ENCODE measurements at regions not wholly inside any gene's neighbourhood (a gene's known extent, or its start where the extent isn't known, plus 50 kb on each side); places are given as distances from the start of the nearest gene placed in this dataset.

DNA sequence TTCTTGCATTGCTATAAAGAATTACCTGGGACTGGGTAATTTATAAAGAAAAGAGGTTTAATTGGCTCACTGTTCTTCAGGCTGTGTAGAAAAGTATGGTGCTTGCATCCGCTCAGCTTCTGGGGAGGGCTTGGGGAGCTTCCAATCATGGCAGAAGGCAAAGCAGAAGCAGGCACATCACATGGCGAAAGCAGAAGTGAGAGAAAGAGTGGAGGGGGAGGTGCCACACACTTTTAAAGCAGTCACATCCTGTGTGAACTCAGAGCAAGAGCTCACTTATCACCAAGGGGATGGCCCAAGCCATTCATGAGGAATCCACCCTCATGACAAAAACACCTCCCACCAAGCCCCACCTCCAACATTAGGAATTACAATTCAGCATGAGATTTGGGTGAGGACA is 303.5 kb downstream of the OTUD1 start:
- DNase-seq (ENCODE audit: low read depth in 1 of 2, low spot score in 2 of 2) (no peak), FAIRE-seq (no peak)
- Histone ChIP-seq H3K36me3 (ENCODE audit: control insufficient read depth in 2 of 4, insufficient read depth in 4 of 4, low read length in 3 of 4) (no peaks in the 10 kb centered on the region), H2BK15ac (ENCODE audit: low read length) (no peak overlapping the region), H3K4me2 (ENCODE audit: insufficient read depth in 1 of 2, low read depth in 2 of 2, low read length in 2 of 2) (no peak overlapping the region), H3K4ac (replicated peaks; ENCODE audit: insufficient read length, low read depth, low read length) (no peak overlapping the region), H3K9me3 (ENCODE audit: insufficient read depth in 2 of 2, low read depth in 1 of 2, low read length in 1 of 2) (no peaks in the 10 kb centered on the region), H2BK12ac (ENCODE audit: low read depth, low read length) (no peak overlapping the region), H3K79me2 (ENCODE audit: control insufficient read depth in 1 of 2, insufficient read depth in 2 of 2, low read length in 2 of 2) (no peaks in the 10 kb centered on the region), H4K8ac (ENCODE audit: extremely low read depth, insufficient read depth, low read length) (no peak overlapping the region), H3K4me3 (ENCODE audit: extremely low read depth in 1 of 4, insufficient read depth in 2 of 4, low read depth in 3 of 4, low read length in 4 of 4) (no peak overlapping the region), H2AK5ac (ENCODE audit: low read depth, low read length) (no peak overlapping the region), H2AFZ (ENCODE audit: low read length) (no peak overlapping the region), H3K56ac (replicated peaks; ENCODE audit: insufficient read length, low read depth, low read length) (no peak overlapping the region), H3K18ac (ENCODE audit: extremely low read depth, low read length) (no peak overlapping the region), H3K27me3 (replicated peaks in 1 of 4; ENCODE audit: control insufficient read depth in 3 of 4, extremely low read depth in 1 of 4, insufficient read depth in 3 of 4, low read length in 3 of 4) (no peaks in the 10 kb centered on the region), H2BK20ac (ENCODE audit: low read length) (no peak overlapping the region), H2BK5ac (ENCODE audit: low read depth, low read length) (no peak overlapping the region), H3K79me1 (ENCODE audit: low read depth, low read length) (no peaks in the 10 kb centered on the region), H2BK120ac (replicated peaks; ENCODE audit: low read depth, low read length) (no peak overlapping the region), H3K23ac (ENCODE audit: insufficient read length) (no peak overlapping the region), H3K9ac (replicated peaks in 1 of 4; ENCODE audit: extremely low read depth in 1 of 4, low read depth in 3 of 4, low read length in 3 of 4) (no peak overlapping the region), H4K5ac (ENCODE audit: insufficient read length, low read depth, low read length) (no peak overlapping the region), H3K14ac (ENCODE audit: insufficient read length) (no peak overlapping the region), H4K91ac (replicated peaks; ENCODE audit: insufficient read length, low read length) (no peak overlapping the region), H4K20me1 (replicated peaks in 1 of 2; ENCODE audit: control insufficient read depth in 1 of 2, insufficient read depth in 2 of 2, low read length in 2 of 2) (no peaks in the 10 kb centered on the region), H3K23me2 (ENCODE audit: low read depth, low read length) (no peaks in the 10 kb centered on the region), H3K27ac (ENCODE audit: low read depth, low read length) (no peak overlapping the region), H3K4me1 (replicated peaks in 1 of 4; ENCODE audit: control insufficient read depth in 3 of 4, insufficient read depth in 4 of 4, low read length in 3 of 4) (no peaks in the 10 kb centered on the region)
- WGBS, 2 experiments (ENCODE audit: extremely low coverage in 1 of 2, insufficient coverage in 1 of 2, insufficient read length in 1 of 2, insufficient replicate concordance in 2 of 2, low coverage in 1 of 2, low lambda C conversion rate in 2 of 2, missing lambda C conversion rate in 1 of 2), result 83% methylated on average over 2 of the region's 2 CpGs; no CpG with 5 or more reads in 1 of the 2 experiments
- TF ChIP-seq FOSL1 (IDR thresholded peaks at IDR 0.05; ENCODE audit: insufficient read depth, low read depth, low read length) (no peak), JUND (IDR thresholded peaks at IDR 0.05; ENCODE audit: low read length) (no peak)
- ChIA-PET POLR2A (ENCODE audit: partially characterized antibody) (no interaction called here), CTCF (ENCODE audit: partially characterized antibody) (interaction anchor here (0.6 to 1.1 kb wide), 2 partner anchors 8 to 85 kb away, joined by 3 read pairs; no protein-coding TSS in a partner anchor)
